H9 (cell line): ENCODE measurements at regions not wholly inside any gene's neighbourhood (a gene's known extent, or its start where the extent isn't known, plus 50 kb on each side); places are given as distances from the start of the nearest gene placed in this dataset.

ENCODE experiments used
- DNase-seq: peaks from one replicate; pipeline ENCODE4 v3.0.0-alpha.2; 2017
- H2AFZ ChIP-seq: one replicate; pipeline ENCODE4 v1.6.1; 2013; ENCODE audit warnings: mild to moderate bottlenecking, low read length, control low read depth, moderate library complexity
- H2AK5ac ChIP-seq: 2 replicates; pipeline ENCODE4 v1.6.1; 2013; ENCODE audit warnings: low read length, control low read depth, mixed read lengths; ENCODE audit not compliant: insufficient read length
- H2BK120ac ChIP-seq: one replicate; pipeline ENCODE4 v1.6.1; 2013; ENCODE audit warnings: low read depth, mild to moderate bottlenecking, low read length, control low read depth, inconsistent platforms; ENCODE audit not compliant: poor library complexity, severe bottlenecking
- H2BK12ac ChIP-seq: 2 replicates; pipeline ENCODE4 v1.6.1; 2013; ENCODE audit warnings: low read length, control low read depth, mixed read lengths, low read depth; ENCODE audit not compliant: insufficient read length
- H2BK15ac ChIP-seq: 2 replicates; pipeline ENCODE4 v1.6.1; 2013; ENCODE audit warnings: low read depth, low read length, control low read depth
- H2BK20ac ChIP-seq: one replicate; pipeline ENCODE4 v1.6.1; 2013; ENCODE audit warnings: low read depth, mild to moderate bottlenecking, low read length, control low read depth, inconsistent platforms; ENCODE audit not compliant: poor library complexity, severe bottlenecking
- H2BK5ac ChIP-seq: 2 replicates; pipeline ENCODE4 v1.6.1; 2013; ENCODE audit warnings: low read length, control low read depth, mixed read lengths; ENCODE audit not compliant: insufficient read length
- H3K14ac ChIP-seq: 2 replicates; pipeline ENCODE4 v1.6.1; 2013; ENCODE audit warnings: low read length, control low read depth; ENCODE audit not compliant: insufficient read depth
- H3K18ac ChIP-seq: 2 replicates; pipeline ENCODE4 v1.6.1; 2013; ENCODE audit warnings: low read depth, mild to moderate bottlenecking, mixed read lengths, low read length, control low read depth; ENCODE audit not compliant: insufficient read length
- H3K23ac ChIP-seq: 2 replicates; pipeline ENCODE4 v1.6.1; 2013; ENCODE audit warnings: low read length, control low read depth, mixed read lengths, low read depth; ENCODE audit not compliant: insufficient read length
- H3K23me2 ChIP-seq: 2 replicates; pipeline ENCODE4 v1.6.1; 2013; ENCODE audit warnings: low read depth, mild to moderate bottlenecking, mixed read lengths, low read length, control low read depth; ENCODE audit not compliant: insufficient read length, poor library complexity, severe bottlenecking
- H3K27ac ChIP-seq: 2 replicates; pipeline ENCODE4 v1.5.1; 2013; ENCODE audit warnings: low read length, control low read depth, mixed read lengths, low read depth; ENCODE audit not compliant: insufficient read length
- H3K27me3 ChIP-seq: 2 replicates; pipeline ENCODE4 v1.6.1; 2013; ENCODE audit warnings: low read length, control low read depth, inconsistent platforms; ENCODE audit not compliant: insufficient read depth
- H3K4ac ChIP-seq: 2 replicates; pipeline ENCODE4 v1.6.1; 2013; ENCODE audit warnings: low read depth, mild to moderate bottlenecking, control low read depth, inconsistent platforms, low read length, moderate library complexity
- H3K4me1 ChIP-seq: 2 replicates; pipeline ENCODE4 v1.6.1; 2013; ENCODE audit warnings: low read length, control low read depth, inconsistent platforms; ENCODE audit not compliant: insufficient read depth
- H3K4me2 ChIP-seq: 2 replicates; pipeline ENCODE4 v1.6.1; 2013; ENCODE audit warnings: low read length, control low read depth, mixed read lengths; ENCODE audit not compliant: insufficient read length, insufficient read depth
- H3K56ac ChIP-seq: 2 replicates; pipeline ENCODE4 v1.6.1; 2013; ENCODE audit warnings: low read depth, mild to moderate bottlenecking, mixed read lengths, low read length, control low read depth; ENCODE audit not compliant: insufficient read length
- H3K79me1 ChIP-seq: 2 replicates; pipeline ENCODE4 v1.6.1; 2013; ENCODE audit warnings: low read depth, mild to moderate bottlenecking, moderate library complexity, low read length, control low read depth, inconsistent platforms; ENCODE audit not compliant: insufficient read depth, poor library complexity, severe bottlenecking
- H3K79me2 ChIP-seq: 2 replicates; pipeline ENCODE4 v1.6.1; 2013; ENCODE audit warnings: low read length, control low read depth, inconsistent platforms; ENCODE audit not compliant: insufficient read depth
- H3K9ac ChIP-seq: 2 replicates; pipeline ENCODE4 v1.6.1; 2013; ENCODE audit warnings: low read length, control low read depth, mixed read lengths; ENCODE audit not compliant: insufficient read length; ENCODE audit errors: extremely low read depth
- H3K9me3 ChIP-seq: one replicate; pipeline ENCODE4 v1.6.1; 2013; ENCODE audit warnings: low read depth, low read length, inconsistent platforms; ENCODE audit not compliant: control insufficient read depth
- H3T11ph ChIP-seq: one replicate; pipeline ENCODE4 v1.6.1; 2013; ENCODE audit warnings: mild to moderate bottlenecking, low read length, control low read depth, inconsistent platforms
- H4K20me1 ChIP-seq: one replicate; pipeline ENCODE4 v1.6.1; 2013; ENCODE audit not compliant: control insufficient read depth, insufficient read length, insufficient read depth
- H4K5ac ChIP-seq: 2 replicates; pipeline ENCODE4 v1.6.1; 2013; ENCODE audit warnings: low read depth, mild to moderate bottlenecking, mixed read lengths, low read length, control low read depth; ENCODE audit not compliant: insufficient read length
- H4K8ac ChIP-seq: replicated peaks from 2 replicates; pipeline ENCODE4 v1.6.1; 2013; ENCODE audit warnings: low read length, control low read depth, mixed read lengths, low read depth; ENCODE audit not compliant: insufficient read length
- H4K91ac ChIP-seq: 2 replicates; pipeline ENCODE4 v1.6.1; 2013; ENCODE audit warnings: low read depth, mild to moderate bottlenecking, moderate library complexity, mixed read lengths, low read length, control low read depth; ENCODE audit not compliant: insufficient read length
- H3K27ac Mint-ChIP-seq, 3 experiments: 2 replicates in 2 of 3; 3 replicates in 1 of 3; pipeline ENCODE4 v1.8.0; 2020 to 2021; ENCODE audit warnings: mixed read lengths in 3 of 3, mild to moderate bottlenecking in 1 of 3, moderate library complexity in 1 of 3
- H3K27me3 Mint-ChIP-seq: 2 replicates; pipeline ENCODE4 v1.8.0; 2021; ENCODE audit warnings: low read depth, mild to moderate bottlenecking, moderate library complexity, mixed read lengths
- H3K36me3 Mint-ChIP-seq, 3 experiments: 2 replicates in 2 of 3; 3 replicates in 1 of 3; pipeline ENCODE4 v1.8.0; 2020 to 2021; ENCODE audit warnings: low read depth in 3 of 3, mixed read lengths in 3 of 3; ENCODE audit not compliant: insufficient read depth in 1 of 3
- H3K4me1 Mint-ChIP-seq, 2 experiments: 2 replicates each; pipeline ENCODE4 v1.8.0; 2020; ENCODE audit warnings: mixed read lengths in 2 of 2
- H3K4me3 Mint-ChIP-seq, 2 experiments: 2 replicates in 1 of 2; 3 replicates in 1 of 2; pipeline ENCODE4 v1.8.0; 2020 to 2021; ENCODE audit warnings: mild to moderate bottlenecking in 2 of 2, mixed read lengths in 2 of 2, moderate library complexity in 1 of 2
- H3K9me3 Mint-ChIP-seq, 2 experiments: 2 replicates in 1 of 2; 3 replicates in 1 of 2; pipeline ENCODE4 v1.8.0; 2020; ENCODE audit warnings: mild to moderate bottlenecking in 2 of 2, mixed read lengths in 2 of 2, moderate library complexity in 1 of 2
- CTCF ChIP-seq: fragments of 200-600 bp; sonication (generic); conservative IDR thresholded peaks from 3 replicates; pipeline ENCODE4 v1.8.0; 2021; ENCODE audit warnings: antibody characterized with exemption, mild to moderate bottlenecking
- WGBS: extraction: QIAGEN DNeasy Blood & Tissue Kit; methylation state at CpG from one replicate; pipeline ENCODE4 v1.1.7; 2013; ENCODE audit warnings: missing lambda C conversion rate, low lambda C conversion rate, mixed read lengths; ENCODE audit not compliant: insufficient read length; ENCODE audit errors: extremely low coverage; 5-methylcytosine and 5-hydroxymethylcytosine counted together

GRCh38 chr14:85912141-85912540, 382.2 kb downstream of the FLRT2 start:
- Histone ChIP-seq H2BK120ac (no peak overlapping the region), H2AK5ac (no peak overlapping the region), H4K91ac (no peak overlapping the region), H3T11ph (no peak overlapping the region), H2AFZ (no peak overlapping the region), H2BK15ac (no peak overlapping the region), H4K5ac (no peak overlapping the region), H3K23me2 (no peaks in the 10 kb centered on the region), H3K23ac (no peak overlapping the region), H3K18ac (no peak overlapping the region), H3K79me2 (no peaks in the 10 kb centered on the region), H3K14ac (no peak overlapping the region), H3K9me3 (no peaks in the 10 kb centered on the region), H4K20me1 (no peaks in the 10 kb centered on the region), H3K27me3 (no peaks in the 10 kb centered on the region), H2BK5ac (no peak overlapping the region), H3K4ac (no peak overlapping the region), H4K8ac (no peak overlapping the region), H3K4me2 (no peak overlapping the region), H3K79me1 (no peaks in the 10 kb centered on the region), H2BK12ac (no peak overlapping the region), H3K27ac (no peak overlapping the region), H3K56ac (no peak overlapping the region), H3K9ac (no peak overlapping the region), H3K4me1 (no peaks in the 10 kb centered on the region), H2BK20ac (no peak overlapping the region)
- no peaks in the 10 kb centered on the region; the same call in 1 of the 2 replicates for H3K27me3 Mint-ChIP-seq
- H3K36me3 Mint-ChIP-seq: peaks cover 0 to 4% (median 3%) of the 10 kb centered on the region in 3 experiments; a peak in 3 of 7 replicates
- H3K27ac Mint-ChIP-seq: no peak overlapping the region
- no peak for TF ChIP-seq CTCF
- H3K4me3 Mint-ChIP-seq: no peak overlapping the region
- no CpG with 5 or more reads among the region's 6 CpGs for WGBS
- no peak for DNase-seq
- H3K9me3 Mint-ChIP-seq: peaks cover 0 to 8% of the 10 kb centered on the region in 2 experiments; a peak in 3 of 5 replicates
- peaks cover 15 to 18% of the 10 kb centered on the region in 2 experiments for H3K4me1 Mint-ChIP-seq
